ENCODE measurements at regions not wholly inside any gene's neighbourhood (a gene's known extent, or its start where the extent isn't known, plus 50 kb on each side); places are given as distances from the start of the nearest gene placed in this dataset.

- no peaks in the 10 kb centered on the region for H3F3A ChIP-seq (ENCODE audit: insufficient read depth)
- H4K20me1 ChIP-seq (ENCODE audit: low read depth, low read length): no peaks in the 10 kb centered on the region
- no peak overlapping the region for H2AFZ ChIP-seq (ENCODE audit: low read depth, low read length, severe bottlenecking)
- no peaks in the 10 kb centered on the region for H3K79me2 ChIP-seq (ENCODE audit: insufficient read depth, low read length)
- no peaks in the 10 kb centered on the region for H3K9me3 ChIP-seq (ENCODE audit: insufficient read depth, low read length)
- H3K4me3 ChIP-seq (ENCODE audit: insufficient read depth, low read length, poor library complexity, severe bottlenecking): no peak overlapping the region
- no peak overlapping the region for H3K27ac ChIP-seq (ENCODE audit: low read depth, low read length)
- H3K27me3 ChIP-seq (ENCODE audit: low read length): no peaks in the 10 kb centered on the region
- H3K9me2 ChIP-seq (replicated peaks; ENCODE audit: insufficient read depth, low read length): no peaks in the 10 kb centered on the region
- no peaks in the 10 kb centered on the region for H3K36me3 ChIP-seq (ENCODE audit: low read length)
- no peak overlapping the region for H3K9ac ChIP-seq (ENCODE audit: low read length)
- TF ChIP-seq CTCF (IDR thresholded peaks at IDR 0.05; ENCODE audit: insufficient read depth, low read length, poor library complexity, severe bottlenecking) (no peak), EZH2phosphoT487 (conservative IDR thresholded peaks at IDR 0.05; ENCODE audit: low read length) (no peak)
- no peak overlapping the region for H3K4me2 ChIP-seq (ENCODE audit: low read depth, low read length, poor library complexity, severe bottlenecking)
These were observed 257.4 kb downstream of the KCNJ2 start for GRCh38 chr17:70426752-70427151.

- no peaks in the 10 kb centered on the region for H3K9me2 ChIP-seq (replicated peaks; ENCODE audit: insufficient read depth, low read length)
- no peak overlapping the region for H3K27ac ChIP-seq (ENCODE audit: low read depth, low read length)
- no peaks in the 10 kb centered on the region for H3K36me3 ChIP-seq (ENCODE audit: low read length)
- no peaks in the 10 kb centered on the region for H3K79me2 ChIP-seq (ENCODE audit: insufficient read depth, low read length)
- H3K27me3 ChIP-seq (ENCODE audit: low read length): no peaks in the 10 kb centered on the region
- no peaks in the 10 kb centered on the region for H3F3A ChIP-seq (ENCODE audit: insufficient read depth)
- H2AFZ ChIP-seq (ENCODE audit: low read depth, low read length, severe bottlenecking): no peak overlapping the region
- H4K20me1 ChIP-seq (ENCODE audit: low read depth, low read length): no peaks in the 10 kb centered on the region
- H3K9me3 ChIP-seq (ENCODE audit: insufficient read depth, low read length): no peaks in the 10 kb centered on the region
- H3K4me3 ChIP-seq (ENCODE audit: insufficient read depth, low read length, poor library complexity, severe bottlenecking): no peak overlapping the region
- no peak for TF ChIP-seq EZH2phosphoT487 (conservative IDR thresholded peaks at IDR 0.05; ENCODE audit: low read length)
- TF ChIP-seq CTCF (IDR thresholded peaks at IDR 0.05; ENCODE audit: insufficient read depth, low read length, poor library complexity, severe bottlenecking): no peak
- no peak overlapping the region for H3K9ac ChIP-seq (ENCODE audit: low read length)
- no peak overlapping the region for H3K4me2 ChIP-seq (ENCODE audit: low read depth, low read length, poor library complexity, severe bottlenecking)
These were observed 265.5 kb downstream of the KCNJ2 start for GRCh38 chr17:70434536-70435490.

- Histone ChIP-seq H2AFZ (ENCODE audit: low read depth, low read length, severe bottlenecking) (no peak overlapping the region), H3K27ac (ENCODE audit: low read depth, low read length) (no peak overlapping the region), H3K27me3 (ENCODE audit: low read length) (no peaks in the 10 kb centered on the region), H3K9me3 (ENCODE audit: insufficient read depth, low read length) (no peaks in the 10 kb centered on the region), H3K4me2 (ENCODE audit: low read depth, low read length, poor library complexity, severe bottlenecking) (no peak overlapping the region), H3F3A (ENCODE audit: insufficient read depth) (no peaks in the 10 kb centered on the region), H3K79me2 (ENCODE audit: insufficient read depth, low read length) (no peaks in the 10 kb centered on the region), H3K9ac (ENCODE audit: low read length) (no peak overlapping the region), H4K20me1 (ENCODE audit: low read depth, low read length) (no peaks in the 10 kb centered on the region), H3K36me3 (ENCODE audit: low read length) (no peaks in the 10 kb centered on the region), H3K9me2 (replicated peaks; ENCODE audit: insufficient read depth, low read length) (no peaks in the 10 kb centered on the region), H3K4me3 (ENCODE audit: insufficient read depth, low read length, poor library complexity, severe bottlenecking) (no peak overlapping the region)
- TF ChIP-seq EZH2phosphoT487 (conservative IDR thresholded peaks at IDR 0.05; ENCODE audit: low read length): no peak
- no peak for TF ChIP-seq CTCF (IDR thresholded peaks at IDR 0.05; ENCODE audit: insufficient read depth, low read length, poor library complexity, severe bottlenecking)
These were observed 268.3 kb downstream of the KCNJ2 start for GRCh38 chr17:70437656-70438055.
